Hepatocyte (in vitro differentiated cells): ENCODE measurements at regions not wholly inside any gene's neighbourhood (a gene's known extent, or its start where the extent isn't known, plus 50 kb on each side); places are given as distances from the start of the nearest gene placed in this dataset.

Experiments used
- CTCF ChIP-seq: fragments of 200-600 bp; sonication (generic); IDR thresholded peaks from 2 replicates; pipeline ENCODE4 v1.5.1; 2016; ENCODE audit warnings: antibody characterized with exemption, mild to moderate bottlenecking; ENCODE audit not compliant: poor library complexity
- EZH2 ChIP-seq: fragments of 200-600 bp; sonication (generic); IDR thresholded peaks from 2 replicates; pipeline ENCODE4 v1.6.1; 2016; ENCODE audit warnings: antibody characterized with exemption, mild to moderate bottlenecking, borderline replicate concordance
- EZH2phosphoT487 ChIP-seq: fragments of 200-600 bp; sonication (generic); IDR thresholded peaks from one replicate; pipeline ENCODE4 v1.6.1; 2018; ENCODE audit warnings: antibody characterized with exemption, mild to moderate bottlenecking, low read depth, moderate library complexity; ENCODE audit not compliant: unreplicated experiment, severe bottlenecking

DNA sequence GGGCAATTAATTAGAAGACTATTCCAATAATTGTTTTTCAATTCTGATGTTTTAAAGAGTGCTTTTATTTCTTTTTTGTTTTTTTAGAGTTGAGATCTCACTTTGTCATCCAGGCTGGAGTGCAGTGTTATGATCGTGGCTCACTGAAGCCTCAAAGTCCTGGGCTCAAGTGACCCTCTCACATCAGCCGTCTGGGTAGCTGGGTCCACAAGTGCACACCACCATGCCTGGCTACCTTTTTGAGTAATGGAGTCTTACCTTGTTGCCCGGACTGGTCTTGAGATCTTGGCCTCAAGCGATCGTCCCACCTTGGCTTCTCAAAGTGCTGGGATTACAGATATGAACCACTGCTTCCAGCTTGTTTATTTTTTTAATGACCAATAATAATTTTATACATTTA lies 207.8 kb downstream of the NDFIP2 start:
- TF ChIP-seq CTCF (no peak), EZH2 (no peak), EZH2phosphoT487 (no peak)
